Sigmoid colon (tissue), 4 donors: ENCODE measurements at regions not wholly inside any gene's neighbourhood (a gene's known extent, or its start where the extent isn't known, plus 50 kb on each side); places are given as distances from the start of the nearest gene placed in this dataset.

ENCODE experiments used
- CTCF ChIP-seq, 4 experiments: fragments of 450-650 bp in 3 of 4; fragments of 200-600 bp in 1 of 4; IDR thresholded peaks; one replicate each; pipeline ENCODE4 v1.5.1; 2016 to 2019; ENCODE audit warnings: antibody characterized with exemption in 4 of 4, mild to moderate bottlenecking in 3 of 4, moderate library complexity in 2 of 4
- EP300 ChIP-seq, 4 donors: sonication (generic); formaldehyde crosslinking; IDR thresholded peaks; one replicate each; pipeline ENCODE4 v1.6.1; 2017; ENCODE audit warnings: antibody characterized with exemption in 4 of 4

GRCh38 chr7:46532571-46532970 is 611.5 kb upstream of the IGFBP3 start:
- TF ChIP-seq EP300 (IDR thresholded peaks at IDR 0.05) (no peak), CTCF (IDR thresholded peaks at IDR 0.05) (no peak)
